GM21360 (cell line): ENCODE measurements at regions not wholly inside any gene's neighbourhood (a gene's known extent, or its start where the extent isn't known, plus 50 kb on each side); places are given as distances from the start of the nearest gene placed in this dataset.
"Not testable (repeated sequence)": the region's sequence is repeated elsewhere in the genome, so short reads cannot be mapped to it uniquely, and the experiment has no call there.

Source experiments
- ATAC-seq: cut with Tn5 transposase; IDR thresholded peaks from one replicate; pipeline ENCODE4 v1.9.1; 2021; ENCODE audit warnings: mild to moderate bottlenecking, moderate library complexity; ENCODE audit not compliant: unreplicated experiment

DNA sequence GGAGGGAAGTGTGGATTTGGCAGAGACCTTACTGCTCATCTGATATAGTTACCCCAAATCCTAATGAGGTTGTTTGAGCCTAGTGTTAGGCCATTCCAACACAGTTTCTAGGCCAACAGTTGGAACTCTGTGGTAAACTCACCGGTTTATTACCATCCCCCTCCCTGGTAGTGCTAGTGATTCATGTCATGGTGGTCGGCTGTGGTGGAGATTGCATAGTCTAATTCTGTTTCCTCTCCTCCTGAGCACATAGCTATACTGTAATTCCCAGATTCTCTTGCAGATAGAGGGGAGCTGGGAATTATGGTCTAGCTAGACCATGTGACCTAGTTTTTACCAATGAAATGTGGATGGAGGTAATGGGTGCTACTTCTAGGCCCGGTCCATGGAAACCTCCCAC, 123.7 kb upstream of the KIF26B start:
- ATAC-seq = no peak

DNA sequence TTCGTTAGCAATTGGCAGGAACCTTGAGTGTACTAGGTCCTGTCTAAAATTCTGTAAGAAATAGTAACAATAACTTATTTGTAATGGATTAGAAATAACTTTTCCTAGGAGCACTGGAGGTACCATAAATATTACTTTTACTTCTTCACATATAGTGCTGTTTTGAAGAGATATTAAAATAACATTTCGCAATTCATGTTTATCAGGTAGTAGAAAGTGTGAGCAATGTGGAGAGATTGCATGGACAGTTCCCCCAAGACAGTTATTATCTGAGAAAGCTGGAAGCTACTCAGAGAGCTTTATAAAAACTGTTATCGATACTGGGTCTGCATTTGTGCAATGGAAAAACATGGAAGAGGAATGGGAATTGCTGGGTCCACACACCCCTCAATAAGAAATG, 128.5 kb upstream of the KIF26B start:
- ATAC-seq = no peak

DNA sequence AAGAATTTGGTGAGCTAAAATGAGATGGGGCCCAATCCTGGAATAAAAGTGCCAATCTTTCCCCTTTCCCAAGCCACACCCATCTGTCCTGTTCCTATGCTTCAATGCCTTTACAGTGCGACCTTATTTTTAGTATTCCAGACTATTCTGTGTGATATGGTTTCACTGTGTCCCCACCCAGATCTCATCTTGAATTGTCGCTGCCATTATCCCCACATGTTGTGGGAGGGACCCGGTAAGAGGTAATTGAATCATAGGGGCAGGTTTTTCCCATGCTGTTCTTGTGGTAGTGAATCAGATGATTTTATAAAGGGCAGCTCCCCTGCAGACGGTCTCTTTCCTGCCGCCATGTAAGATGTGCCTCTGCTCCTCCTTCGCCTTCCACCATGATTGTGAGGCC, 129.3 kb upstream of the KIF26B start:
- ATAC-seq = no peak

DNA sequence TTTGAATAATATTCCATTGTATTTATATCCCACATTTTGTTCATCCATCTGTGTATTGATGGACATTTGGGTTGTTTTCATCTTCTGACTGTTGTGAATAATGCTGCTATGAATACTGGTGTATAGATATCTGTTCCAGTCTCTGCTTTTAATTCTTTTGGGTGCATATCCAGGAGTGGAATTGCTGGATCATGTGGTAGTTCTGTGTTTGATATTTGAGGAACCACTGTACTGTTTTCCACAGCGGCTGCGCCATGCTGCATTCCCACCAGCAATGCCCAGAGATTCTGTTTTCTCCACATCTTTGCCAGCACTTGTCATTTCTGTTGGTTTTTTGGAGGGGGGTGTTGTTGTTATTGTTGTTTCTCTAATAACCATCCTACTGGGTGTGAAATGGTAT, 131.6 kb upstream of the KIF26B start:
- ATAC-seq = no peak

DNA sequence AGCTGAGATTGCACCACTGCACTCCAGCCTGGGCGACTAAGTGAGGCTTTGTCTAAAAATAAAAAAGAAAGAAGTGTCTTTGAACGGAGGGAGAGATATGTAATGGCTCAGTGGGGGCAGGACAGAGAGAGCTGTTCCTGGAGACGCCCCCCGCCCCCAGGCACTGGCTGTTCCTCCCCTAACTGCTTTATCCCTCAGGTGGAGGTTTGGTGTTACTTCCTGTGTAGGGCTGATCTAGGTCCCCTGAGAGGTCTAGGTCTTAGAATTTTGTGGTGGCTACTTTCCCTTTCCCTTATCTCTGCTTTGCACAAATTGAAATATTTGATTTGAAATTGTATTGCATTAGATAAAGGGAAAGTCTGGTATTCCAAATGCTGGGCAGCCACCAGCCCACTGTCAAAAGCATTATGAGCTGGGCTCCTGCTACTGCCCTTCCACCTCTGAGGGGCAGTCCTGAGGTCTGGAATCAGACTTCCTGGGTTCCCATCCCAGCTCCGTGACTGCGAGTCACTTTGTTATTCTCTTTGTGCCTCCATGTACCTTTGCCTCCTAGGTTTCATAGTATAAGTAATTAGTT, 134.8 kb upstream of the KIF26B start:
- no peak for ATAC-seq

DNA sequence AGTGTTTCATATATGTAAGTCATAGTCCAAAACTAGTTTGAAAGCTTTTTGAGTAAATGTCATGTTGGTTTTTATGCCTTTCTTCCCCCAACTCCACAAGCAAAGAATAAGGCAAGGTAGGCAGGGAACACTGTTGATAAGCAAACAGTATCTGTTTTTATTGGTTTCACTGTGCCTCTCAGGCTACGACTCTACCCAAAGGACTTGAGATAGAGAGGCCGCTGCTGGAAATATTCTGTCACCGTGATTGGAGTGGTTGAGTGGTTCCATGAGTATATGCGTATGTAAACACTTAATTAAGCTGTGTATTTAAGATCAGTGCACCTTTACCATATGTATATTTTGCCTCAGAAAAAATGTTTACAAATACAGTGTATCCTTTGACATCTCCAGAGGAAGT, 138.1 kb upstream of the KIF26B start:
- no peak for ATAC-seq

DNA sequence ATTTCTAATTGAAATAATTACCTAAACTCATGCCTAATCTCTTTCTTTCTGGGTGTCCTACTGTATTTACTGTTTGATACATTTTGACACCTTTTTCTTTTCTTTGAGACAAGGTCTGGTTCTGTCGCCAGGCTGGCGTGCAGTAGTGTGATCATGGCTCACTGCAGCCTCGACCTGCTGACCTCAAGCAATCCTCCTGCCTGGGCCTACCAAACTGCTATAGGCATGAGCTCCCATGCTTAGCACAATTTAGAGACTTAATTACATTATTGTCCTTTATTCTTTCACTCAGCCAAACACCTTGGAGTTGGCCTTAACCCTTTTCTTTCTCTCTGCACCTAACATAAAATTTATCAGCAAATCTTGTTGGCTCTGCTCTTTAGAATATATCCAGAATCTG, 139.8 kb upstream of the KIF26B start:
- ATAC-seq = no peak

DNA sequence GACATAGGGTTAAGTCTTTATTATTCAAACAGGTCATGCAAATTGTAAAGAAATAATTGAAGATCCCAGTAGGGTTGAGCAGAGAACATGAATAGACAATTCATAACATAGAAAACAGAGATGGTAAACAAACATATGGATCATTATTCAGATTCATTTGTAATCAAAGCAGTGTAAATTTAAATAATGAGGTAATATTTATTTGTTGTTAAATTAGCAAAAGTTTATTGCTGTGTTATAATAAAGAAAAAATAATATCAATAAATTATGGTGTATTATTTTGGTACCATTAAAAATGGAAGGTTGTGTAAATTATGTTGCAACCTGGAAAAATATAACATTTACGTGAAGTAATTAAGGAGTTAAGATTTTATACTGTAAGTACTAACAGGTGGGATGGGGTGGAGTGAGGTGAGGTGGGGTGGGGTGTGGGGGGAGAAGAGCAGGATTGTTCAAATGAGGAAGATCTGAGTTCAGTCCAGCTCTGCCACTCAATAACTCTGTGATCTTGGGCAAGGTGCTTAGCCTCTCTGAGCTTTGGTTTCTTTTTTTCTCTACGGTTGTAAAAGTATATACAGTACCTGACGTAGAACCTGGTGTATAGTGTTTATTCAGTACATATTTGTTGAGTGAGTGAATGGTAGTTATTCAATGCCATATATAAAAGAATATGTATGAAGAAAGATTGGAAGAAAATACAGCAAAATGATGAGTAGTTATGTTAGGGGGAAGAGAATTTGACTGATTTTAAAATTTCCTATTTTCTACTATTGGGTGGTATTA, 140.3 kb upstream of the KIF26B start:
- ATAC-seq = no peak

DNA sequence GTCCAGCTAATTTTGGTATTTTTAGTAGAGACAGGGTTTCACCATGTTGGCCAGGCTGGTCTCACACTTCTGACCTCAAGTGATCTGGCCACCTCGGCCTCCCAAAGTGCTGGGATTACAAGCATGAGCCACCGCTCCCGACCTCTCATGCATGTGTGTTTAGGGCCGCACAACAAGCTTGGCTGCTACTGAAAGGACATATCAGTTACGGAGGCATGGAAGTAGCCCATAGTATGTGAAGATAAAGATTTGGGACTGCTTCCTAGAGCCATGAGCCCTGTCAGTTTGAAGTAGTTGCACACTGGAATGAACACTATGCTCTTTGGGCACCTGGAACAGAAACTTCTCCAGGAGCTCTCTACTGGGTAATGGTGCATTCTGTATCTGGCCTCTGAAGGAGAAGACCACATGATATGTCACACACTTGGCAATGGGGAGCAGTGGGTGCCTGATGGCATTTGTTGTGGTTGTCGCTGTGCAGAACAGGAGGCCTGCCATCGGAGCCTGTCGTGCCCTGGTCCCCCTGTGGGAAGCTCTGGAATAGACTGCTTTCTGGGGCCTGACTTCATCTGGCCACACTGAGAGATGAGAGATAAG, 144.7 kb upstream of the KIF26B start:
- ATAC-seq = no peak

DNA sequence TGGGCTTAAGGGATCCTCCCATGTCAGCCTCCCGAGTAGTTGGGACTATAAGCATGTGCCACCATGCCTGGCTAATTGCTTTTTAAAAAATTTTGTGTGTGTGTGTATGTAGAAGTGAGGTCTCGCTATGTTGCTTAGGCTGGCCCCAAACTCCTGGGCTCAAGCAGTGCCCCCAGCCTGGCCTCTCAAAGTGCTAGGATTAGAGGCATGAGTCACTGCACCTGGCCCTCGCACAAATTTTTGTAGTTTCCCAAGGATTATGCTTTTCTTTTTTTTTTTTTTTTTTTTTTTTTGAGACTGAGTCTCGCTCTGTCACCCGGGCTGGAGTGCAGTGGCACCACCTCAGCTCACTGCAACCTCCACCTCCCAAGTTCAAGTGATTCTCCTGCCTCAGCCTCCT, 144.4 kb upstream of the HNRNPU start:
- no peak for ATAC-seq

DNA sequence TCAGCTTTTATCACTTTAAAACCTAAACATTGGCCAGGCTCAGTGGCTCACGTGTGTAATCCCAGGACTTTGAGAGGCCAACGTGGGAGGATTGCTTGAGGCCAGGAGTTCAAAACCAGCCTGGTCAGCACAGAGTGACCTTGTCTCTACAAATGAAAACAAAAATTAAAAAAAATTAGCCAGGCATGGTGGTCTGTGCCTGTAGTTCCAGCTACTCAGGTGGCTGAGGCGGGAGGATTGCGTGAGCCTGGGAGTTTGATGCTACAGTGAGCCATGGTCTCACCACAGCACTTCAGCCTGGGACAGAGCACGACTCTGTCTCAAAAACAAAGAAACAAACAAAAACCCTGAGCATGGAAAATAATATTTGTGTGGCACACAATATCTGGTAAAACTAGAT, 143.5 kb upstream of the HNRNPU start:
- no peak for ATAC-seq

DNA sequence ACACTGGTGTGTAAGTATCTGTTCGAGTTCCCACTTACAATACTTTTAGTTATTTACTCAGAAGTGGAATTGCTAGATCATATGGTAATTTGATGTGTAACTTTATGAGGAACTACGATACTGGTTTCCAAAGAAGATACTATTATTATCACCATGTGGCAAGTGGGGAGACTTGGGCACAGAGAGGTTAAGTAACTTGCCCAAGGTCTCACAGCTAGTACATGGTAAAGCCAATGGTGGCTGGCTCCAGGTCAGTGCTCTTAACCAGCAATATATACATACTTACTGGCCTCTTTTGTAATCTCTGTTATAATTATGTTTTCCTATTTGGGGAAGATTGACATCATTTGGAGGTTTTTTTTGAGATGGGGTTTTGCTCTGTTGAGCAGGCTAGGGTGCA, 138.9 kb upstream of the HNRNPU start:
- ATAC-seq = no peak

DNA sequence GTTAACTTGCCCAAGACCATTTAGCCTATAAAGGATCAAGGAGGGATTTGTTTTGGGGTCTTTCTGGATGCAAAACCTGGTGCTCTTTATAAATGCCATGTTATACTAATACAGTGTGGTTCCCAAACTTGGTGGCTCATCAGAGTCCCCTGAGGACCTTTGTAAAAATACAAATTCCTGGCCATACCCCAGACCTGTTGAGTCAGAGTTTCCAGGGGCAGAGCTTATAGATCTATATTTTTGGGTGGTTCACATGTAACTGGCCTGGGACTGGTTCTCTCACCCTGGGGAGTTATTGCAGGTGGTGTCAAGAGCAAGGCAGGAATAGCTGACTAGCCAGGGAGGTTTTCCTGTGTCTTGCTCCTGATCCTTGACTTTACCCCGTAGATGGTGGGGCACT, 136.9 kb upstream of the HNRNPU start:
- ATAC-seq = no peak

DNA sequence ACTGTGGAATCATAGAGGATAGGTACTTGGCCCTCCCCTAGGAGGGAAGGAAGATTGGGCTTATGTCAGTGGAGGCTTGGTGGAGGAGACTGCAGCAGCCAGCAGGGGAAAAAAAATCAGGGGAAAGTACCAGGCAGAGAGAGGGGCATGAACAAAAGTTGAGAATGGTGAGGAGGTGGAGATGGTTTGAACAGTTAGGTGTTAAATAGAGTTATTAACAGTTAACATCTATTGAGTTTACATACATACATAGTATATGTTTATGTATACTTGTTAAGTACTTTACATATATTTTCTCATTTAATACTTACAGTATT, 136.5 kb upstream of the HNRNPU start:
- ATAC-seq = no peak

DNA sequence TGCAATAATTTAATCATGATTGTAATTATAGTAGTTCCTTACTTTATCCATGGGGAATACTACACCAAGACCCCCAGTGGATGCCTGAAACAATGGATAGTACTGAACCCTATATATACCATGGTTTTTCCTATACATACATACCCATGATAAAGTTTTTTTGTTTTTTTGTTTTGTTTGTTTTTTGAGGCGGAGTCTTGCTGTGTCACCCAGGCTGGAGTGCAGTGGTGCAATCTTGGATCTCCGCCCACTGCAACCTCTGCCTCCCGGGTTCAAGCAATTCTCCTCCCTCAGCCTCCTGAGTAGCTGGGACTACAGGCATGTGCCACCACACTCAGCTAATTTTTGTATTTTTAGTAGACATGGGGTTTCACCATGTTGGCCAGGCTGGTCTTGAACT, 135.3 kb upstream of the HNRNPU start:
- ATAC-seq = not testable (repeated sequence)

DNA sequence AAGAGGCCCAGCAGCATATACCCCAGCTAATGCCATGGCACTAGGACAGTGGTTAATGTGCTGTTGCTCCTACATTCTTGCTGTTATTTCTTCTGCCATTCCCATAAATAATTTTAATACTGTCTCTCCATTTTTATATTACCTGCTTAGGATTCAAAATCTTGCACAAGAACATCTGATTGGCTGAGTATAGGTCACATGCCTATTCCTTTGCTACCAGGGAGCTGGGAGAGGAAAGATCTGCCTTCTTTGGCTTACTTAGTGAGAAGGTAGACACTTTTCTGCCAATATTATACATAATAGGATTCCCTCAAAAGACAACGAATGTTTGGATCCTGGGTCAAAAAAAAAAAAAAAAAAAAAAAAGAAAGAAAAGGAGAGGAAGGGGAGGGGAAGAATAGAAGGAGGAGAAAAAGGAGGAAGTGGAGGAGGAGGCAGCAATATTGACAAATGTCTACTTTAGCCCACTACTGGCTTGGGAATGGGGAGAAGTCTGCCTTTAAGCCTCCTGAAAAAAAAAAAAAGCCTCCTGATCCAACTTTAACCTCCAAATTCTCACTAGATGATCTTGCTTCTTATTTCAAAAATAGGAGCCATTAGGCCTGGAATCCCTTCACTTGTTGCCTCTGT, 134.5 kb upstream of the HNRNPU start:
- no peak for ATAC-seq

DNA sequence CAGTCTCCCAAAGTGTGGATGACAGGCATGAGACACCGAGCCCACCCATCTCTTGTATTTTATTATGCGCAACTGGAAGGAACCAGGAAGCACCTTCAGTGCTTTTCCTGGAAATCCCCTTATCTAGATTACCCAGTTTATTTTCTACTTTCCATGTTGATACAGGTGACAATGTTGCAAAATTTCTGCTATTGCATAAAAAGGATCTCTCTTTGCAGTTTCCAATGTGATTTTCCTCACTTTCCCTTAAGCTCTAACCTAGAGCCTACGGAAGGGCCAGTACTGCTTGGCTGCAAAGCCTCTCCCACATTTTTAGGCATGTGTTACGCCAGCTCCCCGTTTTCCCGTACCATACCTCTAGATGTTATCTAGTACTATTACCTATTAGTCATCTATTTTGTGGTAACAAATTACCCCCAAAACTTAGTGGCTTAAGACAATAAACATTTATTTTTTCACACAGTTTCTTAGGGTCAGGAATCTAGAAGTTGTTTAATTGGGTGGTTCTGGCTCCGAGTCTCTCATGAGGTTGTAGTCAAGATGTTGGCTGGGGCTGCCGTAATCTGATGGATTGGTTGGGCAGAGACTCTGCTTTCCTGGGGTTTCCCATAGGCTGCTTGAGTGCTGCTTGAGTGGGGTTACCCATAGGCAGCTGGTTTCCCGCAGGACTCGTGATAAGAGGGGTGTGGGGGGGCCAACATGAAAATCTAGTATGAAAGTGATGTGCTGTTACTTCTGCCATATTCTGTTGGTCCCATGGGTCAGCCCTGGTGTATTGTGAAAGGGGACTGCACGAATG, 131.5 kb upstream of the HNRNPU start:
- no peak for ATAC-seq

DNA sequence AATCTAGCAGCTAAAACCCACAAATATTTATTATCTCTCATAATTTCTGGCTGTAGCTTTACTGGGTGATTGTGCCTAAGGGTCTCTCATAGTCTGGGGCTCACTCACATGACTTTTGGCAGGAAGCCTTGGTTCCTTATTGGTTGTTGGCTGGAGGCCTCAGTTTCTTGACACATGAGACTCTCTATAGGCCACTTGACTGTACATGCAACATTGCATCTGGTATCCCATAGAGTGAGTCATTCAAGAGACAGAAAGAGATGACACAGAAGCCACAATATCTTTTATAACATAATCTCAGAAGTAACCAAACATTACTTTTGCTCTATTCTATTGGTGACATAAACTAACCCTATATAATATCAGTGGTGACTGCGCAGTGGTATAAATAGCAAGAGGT, 128.5 kb upstream of the HNRNPU start:
- no peak for ATAC-seq

DNA sequence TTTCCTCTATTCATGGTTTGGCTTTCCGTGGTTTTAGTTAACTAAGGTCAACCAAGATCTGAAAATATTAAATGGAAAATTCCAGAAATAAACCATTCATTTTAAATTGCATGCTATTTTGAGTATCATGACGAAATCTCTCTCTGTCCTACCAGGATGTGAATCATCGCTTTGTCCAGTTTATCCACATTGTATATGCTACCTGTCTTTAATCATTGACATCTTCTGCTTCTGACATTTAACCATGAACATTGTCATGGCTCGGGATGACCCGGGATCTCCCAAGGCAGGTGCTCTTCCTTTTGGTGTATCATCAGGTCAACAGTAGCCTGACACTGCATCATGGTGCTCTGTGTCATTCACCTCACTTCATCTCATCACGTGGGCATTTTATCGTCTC, 125.5 kb upstream of the HNRNPU start:
- ATAC-seq = no peak

DNA sequence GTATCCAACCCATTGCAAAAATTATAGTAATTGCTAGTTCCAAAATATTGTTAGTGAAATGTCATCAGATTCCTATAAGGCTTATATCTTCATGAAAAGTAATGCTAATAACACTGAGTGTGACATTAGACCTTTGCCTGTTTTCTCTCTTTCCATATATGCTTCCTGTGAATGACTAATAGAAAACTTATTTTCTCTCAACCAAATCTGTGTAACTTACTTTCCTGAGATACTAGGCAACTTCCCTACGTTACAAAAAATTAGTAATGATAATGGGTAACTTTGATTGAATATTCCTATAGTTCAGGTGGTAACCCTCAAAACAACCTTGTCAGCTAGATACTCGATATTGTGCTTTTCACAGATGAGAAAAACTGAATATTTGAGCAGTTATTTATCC, 124.2 kb upstream of the HNRNPU start:
- ATAC-seq = no peak

DNA sequence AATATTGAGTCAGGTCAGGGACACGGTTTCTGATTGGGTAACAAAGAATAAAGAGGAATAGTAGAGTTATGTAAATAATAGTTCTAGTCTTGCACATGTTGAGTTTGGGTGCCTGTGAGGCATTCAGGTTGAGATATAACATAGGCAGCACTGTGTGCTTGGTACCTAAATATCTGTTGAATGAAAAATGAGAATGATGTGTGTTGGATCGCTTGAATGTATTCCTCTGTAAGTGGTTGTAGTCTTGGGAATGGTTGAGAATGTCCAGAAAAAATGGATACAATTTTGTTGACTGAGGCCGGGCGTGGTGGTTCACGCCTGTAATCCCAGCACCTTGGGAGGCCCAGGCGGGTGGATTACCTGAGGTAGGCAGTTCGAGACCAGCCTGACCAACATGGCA, 116.3 kb upstream of the HNRNPU start:
- no peak for ATAC-seq

DNA sequence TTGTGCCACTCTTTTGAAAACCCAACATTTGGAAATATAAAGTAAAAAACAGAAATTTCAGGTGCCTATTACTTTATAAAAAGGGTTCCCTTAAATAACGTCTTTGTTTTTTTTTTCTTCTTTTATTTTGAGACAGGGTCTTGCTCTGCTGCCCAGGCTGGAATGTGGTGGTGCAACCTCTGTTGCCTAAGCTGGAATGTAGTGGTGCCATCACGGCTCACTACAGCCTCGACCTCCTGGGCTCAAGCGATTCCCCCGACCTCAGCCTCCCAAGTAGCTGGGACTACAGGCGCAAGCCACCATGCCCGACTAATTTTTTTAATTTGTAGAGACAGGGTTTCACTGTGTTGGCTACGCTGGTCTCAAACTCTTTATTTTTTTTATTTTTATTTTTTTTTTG, 110.2 kb upstream of the HNRNPU start:
- ATAC-seq = no peak
